ENCODE measurements at regions not wholly inside any gene's neighbourhood (a gene's known extent, or its start where the extent isn't known, plus 50 kb on each side); places are given as distances from the start of the nearest gene placed in this dataset.

- no peak overlapping the region for H3K27ac Mint-ChIP-seq
- Histone ChIP-seq H3F3A (ENCODE audit: low read depth) (no peaks in the 10 kb centered on the region), H3K27ac (no peak overlapping the region), H3K79me2 (ENCODE audit: low read depth) (no peaks in the 10 kb centered on the region), H3K27me3 (no peaks in the 10 kb centered on the region), H3K36me3 (no peaks in the 10 kb centered on the region), H4K20me1 (ENCODE audit: low read depth) (no peaks in the 10 kb centered on the region), H3K9me3 (ENCODE audit: low read depth) (no peaks in the 10 kb centered on the region), H3K4me1 (peaks cover 22% of the 10 kb centered on the region), H2AFZ (replicated peaks) (no peak overlapping the region), H3K4me2 (no peak overlapping the region), H3K9ac (no peak overlapping the region), H3K4me3 (no peak overlapping the region)
- no peak for DNase-seq (ENCODE audit: low spot score)
- H3K4me1 Mint-ChIP-seq: peaks cover 33% of the 10 kb centered on the region
- no peak for TF ChIP-seq CTCF (IDR thresholded peaks at IDR 0.05)
- TF ChIP-seq EZH2phosphoT487 (IDR thresholded peaks at IDR 0.05): no peak
- TF ChIP-seq EZH2 (IDR thresholded peaks at IDR 0.05): no peak
- no peak overlapping the region for H3K4me3 Mint-ChIP-seq
- H3K27me3 Mint-ChIP-seq (ENCODE audit: insufficient read depth, low read depth): peaks cover 5% of the 10 kb centered on the region
- H3K9me3 Mint-ChIP-seq: peaks cover under 1% of the 10 kb centered on the region
- H3K36me3 Mint-ChIP-seq: peaks cover 1% of the 10 kb centered on the region
Observed at GRCh38 chr9:79988126-79988525, 416.4 kb downstream of the TLE4 start.

GRCh38 chr9:79986437-79986836 lies 414.7 kb downstream of the TLE4 start:
- H3K36me3 Mint-ChIP-seq: peaks cover 1% of the 10 kb centered on the region
- no peaks in the 10 kb centered on the region for H4K20me1 ChIP-seq (ENCODE audit: low read depth)
- peaks cover 30% of the 10 kb centered on the region for H3K4me1 Mint-ChIP-seq
- H3K27me3 Mint-ChIP-seq (ENCODE audit: insufficient read depth, low read depth): peaks cover 7% of the 10 kb centered on the region
- no peaks in the 10 kb centered on the region for H3K36me3 ChIP-seq
- H3K9me3 ChIP-seq (ENCODE audit: low read depth): no peaks in the 10 kb centered on the region
- H3K27ac ChIP-seq: no peak overlapping the region
- H3K9me3 Mint-ChIP-seq: peaks cover 13% of the 10 kb centered on the region
- TF ChIP-seq EZH2phosphoT487 (IDR thresholded peaks at IDR 0.05) (no peak), EZH2 (IDR thresholded peaks at IDR 0.05) (no peak), CTCF (IDR thresholded peaks at IDR 0.05) (no peak)
- H3K27ac Mint-ChIP-seq: peak overlapping the region; percentile 52
- H3K9ac ChIP-seq: no peak overlapping the region
- H3K4me3 ChIP-seq: no peak overlapping the region
- no peak overlapping the region for H3K4me2 ChIP-seq
- peak overlapping the region; percentile 11 for H2AFZ ChIP-seq (replicated peaks)
- H3K27me3 ChIP-seq: no peaks in the 10 kb centered on the region
- no peak overlapping the region for H3K4me3 Mint-ChIP-seq
- no peaks in the 10 kb centered on the region for H3F3A ChIP-seq (ENCODE audit: low read depth)
- H3K4me1 ChIP-seq: peaks cover 22% of the 10 kb centered on the region
- no peak for DNase-seq (ENCODE audit: low spot score)
- H3K79me2 ChIP-seq (ENCODE audit: low read depth): no peaks in the 10 kb centered on the region

GRCh38 chr9:79985772-79986171 lies 414.0 kb downstream of the TLE4 start:
- peaks cover 4% of the 10 kb centered on the region for H3K36me3 Mint-ChIP-seq
- Histone ChIP-seq H3K27me3 (no peaks in the 10 kb centered on the region), H3K27ac (no peak overlapping the region), H3K79me2 (ENCODE audit: low read depth) (no peaks in the 10 kb centered on the region), H3K4me3 (no peak overlapping the region), H3K9ac (no peak overlapping the region), H3K36me3 (no peaks in the 10 kb centered on the region), H3K4me2 (no peak overlapping the region), H3K4me1 (peaks cover 24% of the 10 kb centered on the region), H2AFZ (replicated peaks) (peak overlapping the region; percentile 11), H4K20me1 (ENCODE audit: low read depth) (no peaks in the 10 kb centered on the region), H3K9me3 (ENCODE audit: low read depth) (no peaks in the 10 kb centered on the region), H3F3A (ENCODE audit: low read depth) (no peaks in the 10 kb centered on the region)
- H3K27ac Mint-ChIP-seq: peak overlapping the region; percentile 52
- peaks cover 10% of the 10 kb centered on the region for H3K27me3 Mint-ChIP-seq (ENCODE audit: insufficient read depth, low read depth)
- H3K9me3 Mint-ChIP-seq: peaks cover 16% of the 10 kb centered on the region
- H3K4me3 Mint-ChIP-seq: no peak overlapping the region
- DNase-seq (ENCODE audit: low spot score): no peak
- H3K4me1 Mint-ChIP-seq: peaks cover 35% of the 10 kb centered on the region
- TF ChIP-seq EZH2phosphoT487 (IDR thresholded peaks at IDR 0.05): no peak

GRCh38 chr9:79985264-79985663 lies 413.5 kb downstream of the TLE4 start:
- Mint-ChIP-seq H3K4me3 (no peak overlapping the region), H3K36me3 (peaks cover 4% of the 10 kb centered on the region), H3K27ac (peak overlapping the region; percentile 15), H3K27me3 (ENCODE audit: insufficient read depth, low read depth) (peaks cover 10% of the 10 kb centered on the region), H3K4me1 (peaks cover 40% of the 10 kb centered on the region), H3K9me3 (peaks cover 16% of the 10 kb centered on the region)
- H3K27me3 ChIP-seq: no peaks in the 10 kb centered on the region
- no peak overlapping the region for H3K27ac ChIP-seq
- no peaks in the 10 kb centered on the region for H3K9me3 ChIP-seq (ENCODE audit: low read depth)
- no peak overlapping the region for H3K9ac ChIP-seq
- no peak overlapping the region for H3K4me3 ChIP-seq
- H3K4me1 ChIP-seq: peaks cover 29% of the 10 kb centered on the region
- H3K36me3 ChIP-seq: no peaks in the 10 kb centered on the region
- H4K20me1 ChIP-seq (ENCODE audit: low read depth): no peaks in the 10 kb centered on the region
- H3K4me2 ChIP-seq: no peak overlapping the region
- no peak for DNase-seq (ENCODE audit: low spot score)
- no peaks in the 10 kb centered on the region for H3F3A ChIP-seq (ENCODE audit: low read depth)
- no peak for TF ChIP-seq EZH2 (IDR thresholded peaks at IDR 0.05)
- no peak for TF ChIP-seq CTCF (IDR thresholded peaks at IDR 0.05)
- TF ChIP-seq EZH2phosphoT487 (IDR thresholded peaks at IDR 0.05): no peak
- H2AFZ ChIP-seq (replicated peaks): no peak overlapping the region
- H3K79me2 ChIP-seq (ENCODE audit: low read depth): no peaks in the 10 kb centered on the region

Measured in neural progenitor cell (in vitro differentiated cells).